Naive B cell (primary cell): ENCODE measurements at regions not wholly inside any gene's neighbourhood (a gene's known extent, or its start where the extent isn't known, plus 50 kb on each side); places are given as distances from the start of the nearest gene placed in this dataset.
"Not testable (repeated sequence)": the region's sequence is repeated elsewhere in the genome, so short reads cannot be mapped to it uniquely, and the experiment has no call there.

Experiments used
- ATAC-seq, 2 donors: fragments of 150-1000 bp; cut with Tn5 transposase; 2 replicates each; pipeline ENCODE4 v1.10.0; 2021; ENCODE audit warnings: low read depth in 2 of 2, mild to moderate bottlenecking in 2 of 2, moderate library complexity in 2 of 2
- DNase-seq: peaks from one replicate; pipeline ENCODE4 v3.0.0; 2022
- H3K27ac Mint-ChIP-seq, 6 donors: one replicate each; pipeline ENCODE4 v1.8.0; 2020 to 2022; ENCODE audit warnings: mild to moderate bottlenecking in 6 of 6, mixed read lengths in 6 of 6, moderate library complexity in 5 of 6, inconsistent platforms in 2 of 6
- H3K27me3 Mint-ChIP-seq, 3 donors: one replicate each; pipeline ENCODE4 v1.8.0; 2021 to 2022; ENCODE audit warnings: mixed read lengths in 3 of 3, mild to moderate bottlenecking in 1 of 3
- H3K36me3 Mint-ChIP-seq, 2 donors: one replicate each; pipeline ENCODE4 v1.8.0; 2020 to 2022; ENCODE audit warnings: mixed read lengths in 2 of 2, inconsistent platforms in 1 of 2, mild to moderate bottlenecking in 1 of 2
- H3K4me1 Mint-ChIP-seq, 3 donors: one replicate each; pipeline ENCODE4 v1.8.0; 2020 to 2022; ENCODE audit warnings: mixed read lengths in 3 of 3, inconsistent platforms in 1 of 3, mild to moderate bottlenecking in 1 of 3, moderate library complexity in 1 of 3
- H3K4me3 Mint-ChIP-seq, 8 donors: one replicate each; pipeline ENCODE4 v1.8.0; 2020 to 2022; ENCODE audit warnings: mild to moderate bottlenecking in 8 of 8, mixed read lengths in 8 of 8, moderate library complexity in 8 of 8, inconsistent platforms in 2 of 8
- H3K9me3 Mint-ChIP-seq, 7 donors: one replicate each; pipeline ENCODE4 v1.8.0; 2020 to 2022; ENCODE audit warnings: mixed read lengths in 7 of 7, mild to moderate bottlenecking in 5 of 7, inconsistent platforms in 2 of 7, moderate library complexity in 1 of 7

DNA sequence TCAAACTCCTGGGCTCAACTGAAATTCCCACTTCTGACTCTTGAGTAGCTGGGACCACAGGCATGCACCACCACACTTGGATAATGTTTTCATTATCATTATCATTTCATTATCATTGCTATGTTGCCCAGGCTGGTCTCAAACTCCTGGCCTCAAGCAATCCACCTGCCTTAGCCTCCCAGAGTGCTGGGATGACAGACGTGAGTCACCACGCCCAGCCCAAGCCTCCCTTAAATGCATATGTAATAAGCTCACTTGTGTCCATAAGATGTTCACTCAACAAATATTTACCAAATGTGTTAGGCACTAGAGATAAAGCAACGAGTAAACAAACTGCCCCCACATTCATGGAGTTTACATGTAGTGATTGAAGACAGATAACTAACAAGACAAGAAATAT is 295.7 kb downstream of the GOLGA6L6 start:
- H3K9me3 Mint-ChIP-seq, result peaks cover 0 to 16% (median 3%) of the 10 kb centered on the region in 7 donors
- DNase-seq, H3K4me1 Mint-ChIP-seq, ATAC-seq, H3K27ac Mint-ChIP-seq, H3K27me3 Mint-ChIP-seq, H3K4me3 Mint-ChIP-seq, H3K36me3 Mint-ChIP-seq: not testable (repeated sequence)

DNA sequence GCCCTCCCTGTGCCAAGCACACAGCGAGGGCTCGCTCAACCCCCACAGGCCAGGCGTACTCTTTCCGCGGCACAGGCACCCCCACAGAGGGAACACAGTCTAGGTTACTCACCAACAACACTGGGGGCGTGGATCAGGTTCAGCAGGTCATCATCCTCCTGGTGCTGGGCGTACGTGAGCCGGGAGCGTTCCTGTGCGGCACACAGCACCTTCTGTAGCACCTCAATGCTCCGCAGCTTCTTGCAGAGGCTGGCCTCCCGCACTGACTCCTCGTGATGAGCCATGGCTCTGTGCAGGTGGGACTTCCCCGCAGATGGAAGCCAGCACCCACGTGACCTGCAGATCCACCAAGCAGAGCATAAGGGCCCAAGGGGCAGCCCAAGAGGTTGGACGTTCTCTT is 296.8 kb downstream of the GOLGA6L6 start:
- not testable (repeated sequence) for H3K27me3 Mint-ChIP-seq, H3K27ac Mint-ChIP-seq, H3K4me1 Mint-ChIP-seq, H3K36me3 Mint-ChIP-seq, DNase-seq, ATAC-seq, H3K4me3 Mint-ChIP-seq
- peaks cover 0 to 14% (median 3%) of the 10 kb centered on the region in 7 donors for H3K9me3 Mint-ChIP-seq

DNA sequence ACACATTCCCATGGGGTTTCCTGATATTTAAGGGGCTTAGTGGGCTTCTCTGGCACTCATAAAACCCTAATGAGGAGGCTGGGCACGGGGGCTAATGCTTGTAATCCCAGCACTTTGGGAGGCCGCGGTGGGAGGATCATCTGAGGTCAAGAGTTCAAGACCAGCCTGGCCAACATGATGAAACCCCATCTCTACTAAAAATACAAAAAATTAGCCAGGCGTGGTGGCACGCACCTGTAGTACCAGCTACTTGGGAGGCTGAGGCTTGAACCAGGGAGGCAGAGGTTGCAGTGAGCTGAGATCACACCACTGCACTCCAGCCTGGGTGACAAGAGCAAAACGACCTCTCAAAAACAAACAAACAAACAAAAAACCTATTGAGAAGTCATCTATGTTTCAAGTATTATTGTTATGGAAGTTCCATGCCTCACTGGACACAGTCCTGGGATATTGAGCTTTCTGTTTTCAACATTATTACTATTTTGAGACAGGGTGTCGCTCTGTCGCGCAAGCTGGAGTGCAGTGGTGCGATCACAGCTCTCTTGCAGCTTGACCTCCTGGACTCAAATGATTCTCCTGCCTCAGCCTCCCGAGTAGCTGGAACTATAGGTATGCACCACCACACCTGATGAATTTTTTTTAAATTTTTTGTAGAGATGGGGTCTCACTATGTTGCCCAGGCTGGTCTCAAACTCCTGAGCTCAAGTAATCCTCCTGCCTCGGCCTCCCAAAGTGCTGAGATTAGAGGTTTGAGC is 297.9 kb downstream of the GOLGA6L6 start:
- H3K27ac Mint-ChIP-seq, ATAC-seq, H3K4me1 Mint-ChIP-seq, H3K36me3 Mint-ChIP-seq, H3K27me3 Mint-ChIP-seq, H3K4me3 Mint-ChIP-seq, DNase-seq, H3K9me3 Mint-ChIP-seq: not testable (repeated sequence)

DNA sequence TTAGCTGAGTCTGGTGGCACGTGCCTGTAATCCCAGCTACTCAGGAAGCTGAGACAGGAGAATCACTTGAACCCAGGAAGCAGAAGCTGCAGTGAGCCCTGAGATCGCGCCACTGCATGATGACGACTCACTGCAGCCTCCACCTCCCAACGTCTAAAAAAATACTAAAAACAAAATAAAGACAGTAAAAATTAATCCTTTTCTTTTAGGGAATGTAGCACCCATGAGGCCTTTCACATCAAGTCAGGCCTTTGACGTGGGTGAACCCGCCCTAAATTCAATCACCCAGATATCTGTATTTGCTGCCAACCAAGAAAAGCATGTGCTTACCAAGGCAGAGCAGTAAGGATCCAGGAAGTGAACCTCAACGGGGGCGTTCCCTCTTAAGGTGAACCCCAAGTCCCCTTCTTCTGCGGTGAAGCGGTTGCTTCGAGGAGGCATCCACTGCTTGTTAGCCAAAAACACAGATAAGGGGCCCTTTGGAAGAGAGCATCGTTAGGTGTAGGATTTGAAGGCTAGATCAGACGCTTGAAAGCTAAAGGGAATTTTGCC is 301.2 kb downstream of the GOLGA6L6 start:
- not testable (repeated sequence) for H3K36me3 Mint-ChIP-seq, H3K27ac Mint-ChIP-seq, ATAC-seq, H3K27me3 Mint-ChIP-seq, DNase-seq, H3K4me1 Mint-ChIP-seq, H3K4me3 Mint-ChIP-seq, H3K9me3 Mint-ChIP-seq

DNA sequence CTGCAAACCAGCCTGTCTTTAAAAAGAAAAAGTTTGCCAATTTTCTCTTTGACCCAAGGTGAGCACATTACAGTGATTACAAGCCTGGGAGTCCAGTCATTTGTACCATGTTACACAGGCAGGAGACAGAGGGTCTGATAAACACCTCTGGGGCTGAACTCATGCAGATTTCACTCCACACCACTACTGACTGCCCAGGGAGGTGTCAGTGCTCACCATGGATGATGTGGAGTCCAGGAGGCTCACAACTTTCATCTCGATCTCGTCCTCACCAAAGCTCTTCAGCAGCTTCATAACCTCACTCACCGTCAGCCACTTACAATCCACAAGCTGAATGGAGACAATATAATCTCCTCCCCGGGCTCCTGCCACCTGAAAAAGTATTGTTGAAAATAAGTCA is 302.4 kb downstream of the GOLGA6L6 start:
- H3K27ac Mint-ChIP-seq, H3K4me1 Mint-ChIP-seq, H3K4me3 Mint-ChIP-seq, DNase-seq, H3K9me3 Mint-ChIP-seq, ATAC-seq, H3K36me3 Mint-ChIP-seq, H3K27me3 Mint-ChIP-seq: not testable (repeated sequence)

DNA sequence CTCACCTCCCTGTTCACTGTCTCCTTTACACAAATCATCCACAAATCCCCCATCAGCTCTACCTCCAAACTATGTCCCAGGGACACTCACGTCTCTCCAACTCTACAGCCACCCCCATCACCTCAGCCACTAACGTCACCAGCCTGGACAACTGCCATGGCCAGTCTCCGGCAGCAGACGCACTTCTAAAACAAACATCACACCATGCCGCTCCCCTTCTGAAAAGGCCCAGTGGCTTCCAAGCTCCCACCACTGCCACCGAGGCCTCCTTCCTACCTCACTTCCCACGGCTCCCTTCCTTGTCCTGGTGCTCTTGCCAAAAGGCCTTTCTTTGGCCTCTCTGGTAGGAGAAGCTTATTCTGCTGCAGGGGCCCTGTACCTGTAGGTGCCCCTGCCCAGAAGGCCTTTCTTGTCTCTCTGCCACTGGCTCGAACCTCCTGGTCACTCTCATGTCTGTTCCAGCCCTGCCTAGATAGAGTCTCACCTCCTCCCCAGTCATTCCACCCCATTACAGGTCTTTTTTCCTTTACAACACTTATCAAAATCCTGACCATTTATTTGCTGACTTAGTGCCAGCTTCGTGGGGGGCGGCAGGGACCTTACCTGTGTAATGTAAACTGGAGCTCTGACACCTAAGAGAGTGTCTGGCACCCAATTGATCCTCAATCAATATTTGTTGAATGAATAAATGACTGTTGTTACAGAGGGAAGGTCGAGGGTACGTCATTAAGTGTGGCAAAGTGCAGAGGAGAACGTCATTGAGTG is 304.2 kb downstream of the GOLGA6L6 start:
- not testable (repeated sequence) for ATAC-seq

DNA sequence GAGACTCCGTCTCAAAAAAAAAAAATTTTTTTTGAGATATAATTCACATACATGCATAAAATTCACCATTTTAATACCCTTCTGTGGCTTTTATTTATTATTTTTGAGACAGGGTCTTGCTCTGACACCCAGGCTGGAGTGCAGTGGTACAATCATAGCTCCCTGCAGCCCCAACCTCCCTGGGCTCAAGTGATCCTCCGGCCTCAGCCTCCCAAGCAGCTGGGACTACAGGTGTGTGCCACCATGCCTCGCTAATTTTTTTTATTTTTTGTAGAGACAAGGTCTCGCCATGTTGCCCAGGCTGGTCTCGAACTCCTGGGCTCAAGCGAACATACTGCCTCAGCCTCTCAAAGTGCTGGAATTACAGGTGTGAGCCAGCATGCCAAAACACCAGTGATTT is 305.9 kb downstream of the GOLGA6L6 start:
- H3K36me3 Mint-ChIP-seq, H3K9me3 Mint-ChIP-seq, H3K27ac Mint-ChIP-seq, H3K4me3 Mint-ChIP-seq, ATAC-seq, DNase-seq, H3K27me3 Mint-ChIP-seq, H3K4me1 Mint-ChIP-seq: not testable (repeated sequence)

More for the DNA sequence above, 304.2 kb downstream of the GOLGA6L6 start:
- not testable (repeated sequence) for H3K4me3 Mint-ChIP-seq, DNase-seq, H3K27ac Mint-ChIP-seq, H3K36me3 Mint-ChIP-seq, H3K27me3 Mint-ChIP-seq, H3K9me3 Mint-ChIP-seq, H3K4me1 Mint-ChIP-seq

DNA sequence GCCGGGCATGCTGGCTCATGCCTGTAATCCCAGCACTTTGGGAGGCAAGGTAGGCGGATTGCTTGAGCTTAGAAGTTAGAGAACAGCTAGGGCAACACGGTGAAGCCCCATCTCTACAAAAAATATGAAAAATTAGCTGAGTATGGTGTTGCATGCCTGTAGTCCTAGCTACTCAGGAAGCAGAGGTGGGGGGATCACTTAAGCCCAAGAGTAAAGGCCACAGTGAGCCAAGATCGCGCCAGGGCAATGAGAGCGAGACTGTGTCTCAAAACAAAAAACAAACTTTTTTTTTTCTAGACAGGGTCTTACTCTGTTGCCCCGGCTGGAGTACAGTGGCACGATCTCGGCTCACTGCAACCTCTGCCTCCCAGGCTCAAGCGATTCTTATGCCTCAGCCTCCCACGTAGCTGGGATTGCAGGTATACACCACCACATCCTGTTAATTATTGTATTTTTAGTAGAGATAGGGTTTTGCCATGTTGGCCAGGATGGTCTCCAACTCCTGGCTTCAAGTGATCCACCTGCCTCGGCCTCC is 307.5 kb downstream of the GOLGA6L6 start:
- ATAC-seq, H3K27me3 Mint-ChIP-seq, H3K9me3 Mint-ChIP-seq, H3K36me3 Mint-ChIP-seq, H3K4me1 Mint-ChIP-seq, DNase-seq, H3K27ac Mint-ChIP-seq: not testable (repeated sequence)
- H3K4me3 Mint-ChIP-seq, result peak overlapping the region in 1 of 8 donors; percentile 52

DNA sequence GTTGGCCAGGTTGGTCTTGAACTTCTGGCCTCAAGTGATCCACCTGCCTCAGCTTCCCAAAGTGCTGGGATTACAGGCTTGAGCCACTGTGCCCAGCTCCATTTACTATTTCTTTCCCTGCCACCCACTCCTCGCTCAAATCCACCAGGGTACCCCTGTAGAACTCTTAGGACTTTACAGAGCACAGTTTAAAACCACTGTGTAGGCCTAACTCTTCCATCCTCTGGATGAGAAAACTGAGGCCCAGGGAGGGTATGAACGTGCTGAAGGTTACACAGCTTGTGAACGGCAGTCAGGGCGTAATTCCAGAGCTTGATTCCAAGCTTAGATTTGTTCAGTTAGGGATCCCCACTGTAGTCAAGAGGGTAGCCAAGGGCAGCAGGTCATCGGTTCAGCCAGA is 309.1 kb downstream of the GOLGA6L6 start:
- ATAC-seq, H3K27ac Mint-ChIP-seq, H3K36me3 Mint-ChIP-seq, H3K9me3 Mint-ChIP-seq, DNase-seq, H3K4me3 Mint-ChIP-seq, H3K27me3 Mint-ChIP-seq, H3K4me1 Mint-ChIP-seq: not testable (repeated sequence)

DNA sequence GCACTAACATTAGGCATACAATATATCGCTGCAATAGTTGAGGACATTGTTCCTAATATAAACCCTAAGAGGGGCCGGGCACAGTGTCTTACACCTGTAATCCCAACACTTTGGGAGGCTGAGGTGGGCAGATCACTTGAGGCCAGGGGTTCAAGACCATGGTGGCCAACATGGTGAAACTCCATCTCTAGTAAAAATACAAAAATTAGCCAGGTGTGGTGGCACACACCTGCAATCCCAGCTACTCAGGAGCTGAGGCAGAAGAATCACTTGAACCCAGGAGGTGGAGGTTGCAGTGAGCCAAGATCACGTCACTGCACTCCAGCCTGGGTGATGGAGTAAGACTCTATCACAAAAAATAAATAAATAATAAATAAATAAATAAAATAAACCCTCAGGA is 310.9 kb downstream of the GOLGA6L6 start:
- not testable (repeated sequence) for ATAC-seq, H3K9me3 Mint-ChIP-seq, H3K4me3 Mint-ChIP-seq, H3K4me1 Mint-ChIP-seq, DNase-seq, H3K27me3 Mint-ChIP-seq, H3K36me3 Mint-ChIP-seq, H3K27ac Mint-ChIP-seq

DNA sequence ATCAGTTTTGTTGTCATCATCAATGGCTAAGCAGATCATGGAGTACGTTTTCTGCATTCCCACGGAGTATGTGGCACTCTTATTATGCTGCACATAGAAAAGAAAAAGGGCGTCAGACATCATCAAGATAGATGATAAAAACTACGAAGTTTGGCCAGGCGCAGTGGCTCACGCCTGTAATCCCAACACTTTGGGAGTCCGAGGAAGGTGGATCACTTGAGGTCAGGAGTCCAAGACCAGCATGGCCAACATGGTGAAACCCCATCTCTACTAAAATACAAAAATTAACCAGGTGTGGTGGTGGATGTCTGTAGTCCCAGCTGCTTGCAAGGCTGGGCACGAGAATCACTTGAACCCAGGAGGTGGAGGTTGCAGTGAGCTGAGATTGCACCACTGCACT is 312.8 kb downstream of the GOLGA6L6 start:
- not testable (repeated sequence) for DNase-seq, ATAC-seq, H3K36me3 Mint-ChIP-seq, H3K4me3 Mint-ChIP-seq, H3K4me1 Mint-ChIP-seq, H3K27me3 Mint-ChIP-seq, H3K9me3 Mint-ChIP-seq, H3K27ac Mint-ChIP-seq

DNA sequence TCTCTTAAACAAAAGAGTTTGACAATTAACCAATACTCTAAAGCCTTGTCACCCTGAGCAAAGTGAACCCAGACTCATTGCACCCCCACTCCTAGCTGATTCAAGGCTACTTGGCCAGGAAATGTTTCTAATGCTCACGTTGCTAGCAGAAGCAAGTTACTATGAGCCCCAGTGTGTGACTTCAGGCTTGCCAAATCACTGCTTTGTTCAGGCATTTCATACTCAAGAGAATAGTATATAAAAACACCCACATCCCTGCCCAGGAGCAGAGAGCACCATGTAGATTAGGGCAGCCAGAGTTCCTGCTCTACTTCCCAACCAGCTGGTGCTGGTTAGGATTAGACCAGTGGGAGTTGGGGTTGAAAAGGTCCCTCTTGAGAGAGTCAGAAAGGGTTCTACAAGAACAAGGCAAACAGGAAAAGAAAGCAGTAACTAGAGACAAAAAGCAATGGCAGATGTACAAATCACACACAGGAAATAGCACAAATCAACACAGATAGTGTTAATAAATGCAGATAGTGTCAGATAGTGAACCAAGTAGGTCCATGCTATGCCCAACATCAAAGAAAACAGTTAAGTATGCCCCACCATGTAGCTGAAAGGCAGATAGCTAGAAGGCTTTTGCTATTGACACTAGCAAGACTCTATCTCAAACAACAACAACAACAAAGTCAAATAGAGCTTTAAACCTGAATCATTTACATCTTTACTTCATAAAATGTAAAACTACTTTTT is 314.3 kb downstream of the GOLGA6L6 start:
- not testable (repeated sequence) for H3K4me1 Mint-ChIP-seq, ATAC-seq, H3K9me3 Mint-ChIP-seq, H3K36me3 Mint-ChIP-seq, H3K27me3 Mint-ChIP-seq, DNase-seq, H3K27ac Mint-ChIP-seq, H3K4me3 Mint-ChIP-seq

DNA sequence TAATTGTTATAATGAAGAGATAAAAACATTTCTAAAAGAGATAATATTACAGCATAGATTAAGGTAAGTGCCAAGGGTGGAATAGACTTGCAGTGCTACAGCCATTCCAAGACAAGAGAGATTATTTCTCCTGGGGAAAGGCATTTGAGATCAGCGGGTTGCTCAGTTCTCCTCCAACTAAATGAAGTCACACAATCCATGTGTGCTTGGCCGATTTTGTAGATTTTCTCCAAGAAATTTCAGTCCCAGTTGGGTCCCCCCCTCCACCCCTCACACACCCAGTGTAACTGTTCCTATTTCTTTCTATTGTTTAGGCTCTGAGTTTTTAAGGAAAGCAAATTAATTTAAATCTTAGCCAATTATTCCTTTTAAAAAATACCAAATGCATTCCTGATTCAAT is 315.1 kb downstream of the GOLGA6L6 start:
- H3K4me1 Mint-ChIP-seq, DNase-seq, ATAC-seq, H3K4me3 Mint-ChIP-seq, H3K9me3 Mint-ChIP-seq, H3K27ac Mint-ChIP-seq, H3K27me3 Mint-ChIP-seq, H3K36me3 Mint-ChIP-seq: not testable (repeated sequence)
